HG03108 (cell line): ENCODE measurements at regions not wholly inside any gene's neighbourhood (a gene's known extent, or its start where the extent isn't known, plus 50 kb on each side); places are given as distances from the start of the nearest gene placed in this dataset.
A peak's percentile ranks its signal among the peaks of the same experiment; 100 is the strongest.
"Not testable (repeated sequence)": the region's sequence is repeated elsewhere in the genome, so short reads cannot be mapped to it uniquely, and the experiment has no call there.

Experiments used
- ATAC-seq: cut with Tn5 transposase; IDR thresholded peaks from one replicate; pipeline ENCODE4 v1.9.1; 2021; ENCODE audit warnings: moderate library complexity; ENCODE audit not compliant: unreplicated experiment

DNA sequence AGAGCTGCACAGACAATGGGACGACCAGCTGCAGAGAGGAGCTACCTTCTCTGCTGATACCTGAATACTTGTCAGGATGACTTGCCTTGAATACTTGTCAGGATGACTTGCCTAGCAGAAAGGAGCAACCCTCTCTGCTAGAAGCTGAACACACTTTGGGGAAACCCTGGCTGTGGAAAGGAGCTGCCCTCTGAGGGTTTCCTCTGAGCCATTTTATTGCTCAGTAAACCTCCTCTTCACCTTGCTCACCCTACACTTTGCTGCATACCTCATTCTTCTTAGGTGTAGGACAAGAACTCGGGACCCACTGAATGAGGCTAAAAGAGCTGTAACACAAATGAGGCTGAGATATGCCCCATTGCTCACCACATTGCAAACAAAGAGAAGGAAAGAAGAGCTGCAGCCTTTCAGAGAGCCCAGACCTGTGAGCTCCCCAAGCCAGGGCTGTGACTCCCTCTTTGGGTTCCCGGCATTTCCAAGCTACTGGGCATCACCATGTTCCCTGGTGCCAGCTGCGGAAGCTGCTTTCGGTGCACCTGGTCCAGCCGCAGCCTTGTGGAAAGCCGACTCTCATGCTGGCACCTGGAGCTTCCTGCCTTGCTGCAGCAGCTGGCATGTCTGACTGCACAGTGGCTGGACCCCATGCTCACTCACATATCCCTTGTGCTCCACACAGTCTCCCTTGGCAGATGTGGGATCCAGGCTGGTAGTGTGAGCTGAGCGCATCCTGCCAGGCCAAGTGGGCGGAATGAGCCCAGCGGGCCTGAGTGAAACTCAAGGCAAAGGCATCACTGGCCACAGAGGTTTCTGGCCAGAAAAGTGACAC, 106.7 kb upstream of the AHI1 start:
- no peak for ATAC-seq

DNA sequence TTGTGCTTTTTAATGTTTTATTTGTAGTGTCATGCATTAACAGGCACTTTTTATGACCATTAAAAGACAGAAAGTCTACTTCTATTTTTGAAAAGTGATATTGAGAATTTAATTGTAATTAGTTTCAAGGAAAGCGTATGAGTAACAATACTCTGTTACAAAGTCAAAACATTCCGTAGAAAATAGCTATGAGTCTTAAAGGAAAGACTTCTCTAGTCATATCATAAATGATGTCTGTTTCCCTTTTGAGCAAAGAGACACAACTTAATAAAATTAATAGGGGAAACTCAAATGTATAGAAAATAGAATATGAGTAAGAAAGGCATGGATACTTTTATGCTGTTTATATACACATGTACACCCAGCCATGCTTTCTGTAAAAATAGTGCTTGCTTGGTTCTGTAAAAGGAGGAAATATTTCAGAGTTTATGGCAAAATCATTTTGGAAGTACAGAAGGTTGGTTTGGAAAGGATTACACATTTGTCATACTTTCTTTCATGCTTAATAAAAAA, 107.8 kb upstream of the AHI1 start:
- ATAC-seq: no peak

- ATAC-seq: no peak
These were observed 108.9 kb upstream of the AHI1 start for GRCh38 chr6:135606392-135606791.

- no peak for ATAC-seq
These were observed 110.5 kb upstream of the AHI1 start for GRCh38 chr6:135608031-135608430.

DNA sequence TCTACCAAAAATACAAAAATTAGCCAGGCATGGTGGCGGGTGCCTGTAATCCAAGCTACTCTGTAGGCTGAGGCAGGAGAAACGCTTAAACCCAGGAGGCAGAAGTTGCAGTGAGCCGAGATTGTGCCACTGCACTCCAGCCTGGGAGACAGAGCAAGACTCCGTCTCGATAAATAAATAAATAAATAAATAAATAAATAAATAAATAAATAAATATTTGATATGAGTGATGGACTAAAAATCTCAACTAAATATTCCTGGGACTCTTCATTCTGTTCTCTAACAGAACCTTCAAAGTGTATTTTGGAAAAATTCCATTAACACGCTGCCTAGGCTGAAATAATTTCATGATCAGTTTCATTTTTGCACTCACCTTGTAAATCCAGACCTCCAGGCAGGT, 112.7 kb upstream of the AHI1 start:
- ATAC-seq: not testable (repeated sequence)

DNA sequence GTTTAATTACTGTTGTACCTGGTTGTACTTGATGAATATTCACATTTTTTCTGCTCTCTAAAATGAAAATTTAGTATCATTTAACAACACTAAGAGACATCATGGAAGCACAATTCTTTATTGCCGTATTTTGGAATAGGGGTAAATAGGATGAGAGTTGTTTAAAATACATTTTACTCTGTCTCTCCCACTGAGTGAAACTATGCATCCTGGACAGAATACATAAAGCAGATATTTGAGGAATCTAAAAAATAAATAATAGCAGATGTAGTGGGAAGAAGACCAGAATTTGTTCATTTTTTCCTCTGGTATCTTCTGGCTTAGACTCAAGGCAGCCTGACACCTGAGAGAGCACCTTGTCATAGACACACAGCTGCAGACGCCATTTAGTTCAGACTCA, 119.1 kb upstream of the AHI1 start:
- ATAC-seq: no peak

- ATAC-seq: no peak
These were observed 119.7 kb upstream of the AHI1 start for GRCh38 chr6:135617222-135617621.

DNA sequence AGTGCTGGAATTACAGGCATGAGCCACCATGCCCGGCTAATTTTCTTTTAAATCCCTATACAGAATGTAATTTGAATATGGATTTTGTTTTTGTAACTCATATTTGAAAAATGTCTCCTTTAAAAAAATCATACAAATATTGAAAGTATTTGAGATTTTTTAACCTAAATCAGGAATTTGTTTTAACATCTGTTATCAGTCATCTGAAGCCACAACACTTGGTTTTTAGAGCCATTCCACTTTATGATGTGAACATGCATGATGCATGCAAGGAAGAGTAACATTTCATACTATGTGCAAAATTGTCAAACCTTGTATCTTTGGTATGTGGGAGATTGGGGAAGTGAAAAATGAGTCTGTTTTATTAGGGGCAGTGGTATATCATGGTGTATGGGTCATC, 124.5 kb upstream of the AHI1 start:
- no peak for ATAC-seq

DNA sequence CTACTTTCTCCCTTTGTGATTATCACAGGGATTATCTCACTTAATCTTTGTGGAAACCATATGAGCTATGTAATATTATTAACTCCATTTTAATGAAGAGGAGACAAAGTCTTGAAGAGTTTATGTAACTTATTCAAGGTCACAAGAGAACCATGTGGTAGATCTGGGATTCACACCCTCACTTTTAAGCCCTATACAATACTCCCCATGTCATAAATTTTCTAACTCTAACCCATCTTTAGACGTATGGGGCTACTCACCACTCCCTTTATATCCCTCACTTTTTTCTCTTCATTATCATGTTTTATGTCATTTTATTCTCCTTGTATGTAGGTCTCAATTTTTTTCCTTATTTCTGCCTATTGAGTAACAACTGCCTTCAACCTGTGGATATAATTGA, 126.4 kb upstream of the AHI1 start:
- ATAC-seq: no peak

- ATAC-seq: no peak
These were observed 127.1 kb upstream of the AHI1 start for GRCh38 chr6:135624402-135625295.

- not testable (repeated sequence) for ATAC-seq
These were observed 128.5 kb upstream of the AHI1 start for GRCh38 chr6:135626001-135626400.

GRCh38 chr6:135627092-135627715, 129.7 kb upstream of the AHI1 start:
- peak; percentile 79 for ATAC-seq

DNA sequence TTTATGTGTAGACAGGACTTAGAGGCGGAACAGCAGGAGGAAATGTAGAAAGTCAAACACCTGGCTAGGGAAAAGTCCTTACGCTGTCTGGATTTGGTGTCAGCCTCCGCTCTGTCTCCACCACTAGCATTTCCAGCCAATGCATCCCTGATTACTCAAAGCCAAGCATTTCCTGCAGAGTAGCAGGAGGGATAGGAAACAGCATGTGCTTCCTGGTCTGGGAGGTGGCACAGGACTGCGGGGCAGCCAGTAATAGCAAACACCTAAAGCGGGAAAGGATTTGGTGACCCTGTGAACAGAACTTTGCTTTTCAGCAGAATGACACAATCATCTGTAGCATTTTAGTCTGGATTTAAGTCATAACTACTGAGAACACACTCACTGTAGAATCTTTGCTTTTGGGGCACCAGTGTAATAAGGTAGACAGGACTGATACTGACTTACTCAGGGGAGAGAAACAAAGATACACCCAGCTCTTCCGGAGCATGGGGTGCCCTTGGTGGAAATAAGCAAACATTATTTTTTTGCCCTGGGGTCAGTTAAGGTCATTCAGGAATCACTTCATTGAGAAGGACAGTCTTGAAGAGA, 133.3 kb upstream of the AHI1 start:
- no peak for ATAC-seq

- no peak for ATAC-seq
These were observed 134.3 kb upstream of the AHI1 start for GRCh38 chr6:135631821-135632220.

DNA sequence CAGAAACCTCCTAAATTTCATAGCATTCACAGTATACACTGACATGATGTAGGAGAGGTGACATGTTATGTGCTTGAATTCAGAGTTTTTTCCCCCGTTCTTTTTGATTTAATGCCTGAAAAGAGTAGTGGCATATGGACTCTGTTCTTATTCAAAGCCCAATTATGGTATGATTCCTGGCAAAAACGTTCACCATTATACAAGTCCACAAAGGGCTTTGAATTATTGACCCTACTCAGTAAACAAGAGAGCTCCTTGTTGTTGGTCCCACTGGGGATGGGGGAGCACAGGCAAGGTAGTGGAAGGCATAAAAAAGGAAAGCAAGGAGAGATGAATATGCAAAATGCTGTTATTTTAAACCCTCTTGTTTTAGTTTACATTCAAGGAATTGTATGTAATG, 136.0 kb upstream of the AHI1 start:
- ATAC-seq: no peak

DNA sequence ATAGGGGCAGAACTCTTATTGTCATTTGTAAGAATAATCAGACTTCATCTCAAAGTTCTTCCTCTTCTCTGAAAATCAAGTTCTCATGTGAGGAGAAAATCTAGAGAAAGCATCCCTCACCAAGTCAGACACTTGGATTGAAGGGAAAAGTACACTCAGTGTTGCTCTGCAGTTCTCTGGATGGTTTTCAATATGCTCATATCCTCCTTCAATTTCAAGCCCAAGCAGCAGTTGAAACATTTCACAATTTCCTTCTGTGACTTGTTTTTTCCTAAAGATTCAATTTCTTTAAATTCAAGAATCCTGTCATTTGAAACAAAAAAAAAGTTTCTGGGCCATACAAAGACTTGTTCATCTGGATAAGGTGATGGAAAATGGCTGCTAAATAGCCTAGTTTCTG, 140.2 kb upstream of the AHI1 start:
- no peak for ATAC-seq

DNA sequence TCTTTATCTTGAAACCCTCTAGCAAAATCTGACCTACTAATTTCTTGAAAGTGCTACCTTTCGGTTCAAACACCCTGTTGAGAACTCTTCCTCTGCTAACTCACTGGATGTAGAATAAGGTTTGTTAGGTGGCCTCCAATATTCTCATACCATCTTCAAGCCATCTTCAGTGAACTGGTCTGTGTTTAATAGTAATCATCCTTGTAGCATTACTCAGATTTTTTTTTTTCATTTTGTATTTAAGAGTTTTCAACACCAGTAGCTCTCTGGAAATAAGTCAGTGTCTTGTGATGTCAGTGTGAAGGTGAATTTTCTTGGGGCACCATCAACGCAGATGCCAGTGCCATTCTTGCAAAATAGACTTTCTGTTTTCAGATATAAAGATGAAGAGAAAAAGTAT, 140.6 kb upstream of the AHI1 start:
- ATAC-seq: no peak

GRCh38 chr6:135640048-135640447, 142.5 kb upstream of the AHI1 start:
- no peak for ATAC-seq

DNA sequence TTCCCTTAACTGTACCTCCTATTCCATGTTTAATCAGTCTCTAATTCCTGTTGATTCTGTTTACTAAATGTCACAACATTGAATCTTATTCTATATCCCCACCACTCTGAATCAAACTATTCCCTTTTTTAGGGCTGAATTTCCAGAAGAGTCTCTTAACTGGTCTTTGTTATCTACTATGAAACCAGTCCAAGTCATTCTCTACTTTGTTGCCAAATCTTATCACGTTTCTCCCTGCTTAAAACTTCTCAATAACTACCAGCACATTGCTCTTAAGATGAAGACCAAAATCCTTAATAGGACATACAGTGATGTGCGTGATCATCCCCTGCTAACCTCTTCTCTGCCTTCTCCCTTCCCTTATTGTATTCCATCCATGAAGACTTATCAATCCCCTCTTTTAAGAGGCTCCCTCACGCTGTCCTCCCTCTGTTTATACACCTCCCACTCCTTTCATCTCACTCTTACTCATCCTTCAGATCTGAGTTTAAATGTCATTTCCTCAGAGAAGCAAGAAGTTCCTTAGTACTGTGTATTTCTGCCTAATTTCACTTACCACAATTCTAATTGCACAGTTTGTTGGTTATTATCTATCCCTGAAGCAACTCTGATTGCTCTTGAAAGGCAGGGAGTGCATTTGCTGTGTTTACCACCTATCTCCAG, 143.0 kb upstream of the AHI1 start:
- ATAC-seq: no peak

DNA sequence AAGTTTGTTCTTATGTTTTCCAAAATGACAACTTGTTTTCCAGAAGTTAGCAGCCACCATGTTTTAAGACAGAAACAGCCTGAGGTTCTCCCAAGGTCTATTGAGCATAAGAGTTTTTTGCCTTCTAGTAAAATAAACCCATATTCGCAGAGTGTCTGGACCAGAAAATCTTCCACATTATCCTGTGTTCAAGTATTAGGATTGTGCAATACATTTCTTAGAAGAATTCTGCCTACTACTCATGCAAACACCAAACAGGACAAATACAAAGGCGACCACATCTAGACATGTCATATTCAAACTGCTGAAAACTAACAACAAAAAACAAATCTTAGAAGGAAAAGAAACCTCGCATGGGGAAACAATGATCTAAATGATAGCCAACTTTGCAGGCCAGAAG, 145.4 kb upstream of the AHI1 start:
- no peak for ATAC-seq

DNA sequence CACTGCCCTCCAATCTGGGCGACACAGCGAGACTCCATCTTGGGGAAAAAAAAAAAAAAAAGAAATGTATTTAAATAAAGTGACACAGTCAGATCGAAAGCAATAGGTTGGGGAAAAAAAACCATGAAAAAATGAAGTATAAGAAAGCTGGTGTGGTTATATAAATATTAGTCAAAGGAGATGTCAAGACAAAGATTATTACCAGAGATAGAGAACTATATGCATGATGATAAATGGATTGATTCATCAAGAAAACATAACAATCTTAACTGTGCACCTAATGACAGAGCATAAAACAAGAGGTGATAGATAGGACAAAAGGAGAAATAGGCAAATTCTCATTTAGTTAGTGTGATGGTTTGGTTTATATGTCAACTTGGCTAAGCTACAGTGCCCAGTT, 146.9 kb upstream of the AHI1 start:
- no peak for ATAC-seq
